IMR-90 (cell line): ENCODE measurements at regions not wholly inside any gene's neighbourhood (a gene's known extent, or its start where the extent isn't known, plus 50 kb on each side); places are given as distances from the start of the nearest gene placed in this dataset.

Source experiments
- ATAC-seq: fragments of 200-7000 bp; cut with Tn5 transposase; 2 replicates; pipeline ENCODE4 v1.9.1; 2020; ENCODE audit warnings: low read depth, mild to moderate bottlenecking, moderate library complexity
- BruUV-seq: library from RNA; stranded (reverse); fragments of 400-500 nt; replicated peaks from 2 replicates; lab custom pipeline; 2021; lab: Mats Ljungman, UMichigan
- CTCF ChIA-PET: fragments of 300-600 bp; formaldehyde crosslinking; extraction: SDS; loops from one replicate; lab custom pipeline; 2021; ENCODE audit warnings: antibody characterized with exemption; lab: Yijun Ruan, JAX
- POLR2A ChIA-PET: fragments of 300-600 bp; sonication (Branson Sonifier 250); formaldehyde crosslinking; loops from one replicate; lab custom pipeline; 2022; ENCODE audit warnings: antibody characterized with exemption; ENCODE audit not compliant: unreplicated experiment; lab: Charles Lee
- DNase-seq: peaks from one replicate; pipeline ENCODE4 v3.0.0; 2013
- H2AFZ ChIP-seq: replicated peaks from 2 replicates; pipeline ENCODE3; 2013; ENCODE audit warnings: low read length, mild to moderate bottlenecking; ENCODE audit not compliant: poor library complexity
- H2AK5ac ChIP-seq: 2 replicates; pipeline ENCODE4 v1.6.1; 2013; ENCODE audit warnings: low read depth, low read length, inconsistent platforms
- H2AK9ac ChIP-seq: replicated peaks from 2 replicates; pipeline ENCODE3; 2013; ENCODE audit warnings: mild to moderate bottlenecking, low read depth, low read length, moderate library complexity; ENCODE audit not compliant: poor library complexity
- H2BK120ac ChIP-seq: 2 replicates; pipeline ENCODE4 v1.6.1; 2013; ENCODE audit warnings: low read depth, low read length, inconsistent platforms
- H2BK15ac ChIP-seq: 3 replicates; pipeline ENCODE4 v1.6.1; 2013; ENCODE audit warnings: low read depth, low read length, inconsistent platforms
- H2BK20ac ChIP-seq: 2 replicates; pipeline ENCODE4 v1.6.1; 2013; ENCODE audit warnings: low read depth, mild to moderate bottlenecking, inconsistent platforms, low read length, moderate library complexity
- H2BK5ac ChIP-seq: 2 replicates; pipeline ENCODE4 v1.6.1; 2013; ENCODE audit warnings: mild to moderate bottlenecking, low read depth, low read length, inconsistent platforms; ENCODE audit not compliant: poor library complexity, severe bottlenecking
- H3K14ac ChIP-seq: replicated peaks from 2 replicates; pipeline ENCODE4 v1.6.1; 2013; ENCODE audit warnings: low read depth, low read length, inconsistent platforms
- H3K18ac ChIP-seq: 2 replicates; pipeline ENCODE4 v1.6.1; 2013; ENCODE audit warnings: low read depth, low read length, control low read depth
- H3K23ac ChIP-seq: 2 replicates; pipeline ENCODE4 v1.6.1; 2013; ENCODE audit warnings: low read depth, low read length, inconsistent platforms
- H3K27ac ChIP-seq: 2 replicates; pipeline ENCODE4 v1.5.1; 2013; ENCODE audit warnings: mild to moderate bottlenecking, control low read depth, low read length; ENCODE audit not compliant: insufficient read depth
- H3K27me3 ChIP-seq: 2 replicates; pipeline ENCODE4 v1.6.1; 2013; ENCODE audit warnings: low read length; ENCODE audit not compliant: control insufficient read depth, insufficient read depth
- H3K36me3 ChIP-seq: 2 replicates; pipeline ENCODE4 v1.6.1; 2013; ENCODE audit warnings: low read length, mixed read lengths; ENCODE audit not compliant: control insufficient read depth, insufficient read depth
- H3K4ac ChIP-seq: 2 replicates; pipeline ENCODE4 v1.6.1; 2013; ENCODE audit warnings: low read depth, low read length, inconsistent platforms
- H3K4me1 ChIP-seq: 2 replicates; pipeline ENCODE4 v1.6.1; 2013; ENCODE audit warnings: low read length, mixed read lengths; ENCODE audit not compliant: control insufficient read depth, insufficient read depth
- H3K4me2 ChIP-seq: 2 replicates; pipeline ENCODE4 v1.6.1; 2013; ENCODE audit warnings: low read depth, mild to moderate bottlenecking, control low read depth, low read length, moderate library complexity
- H3K4me3 ChIP-seq: 2 replicates; pipeline ENCODE4 v1.5.1; 2013; ENCODE audit warnings: low read depth, mild to moderate bottlenecking, control low read depth, low read length, moderate library complexity; ENCODE audit not compliant: insufficient read depth
- H3K56ac ChIP-seq: 2 replicates; pipeline ENCODE4 v1.6.1; 2013; ENCODE audit warnings: low read length, inconsistent platforms; ENCODE audit not compliant: insufficient read depth; ENCODE audit errors: extremely low read depth
- H3K79me1 ChIP-seq, 2 experiments: 2 replicates each; pipeline ENCODE4 v1.6.1; 2013; ENCODE audit warnings: low read length in 2 of 2, inconsistent platforms in 1 of 2, low read depth in 1 of 2
- H3K9ac ChIP-seq: 2 replicates; pipeline ENCODE4 v1.6.1; 2013; ENCODE audit warnings: low read depth, low read length, control low read depth
- H3K9me1 ChIP-seq: 2 replicates; pipeline ENCODE4 v1.6.1; 2013; ENCODE audit warnings: low read length, inconsistent platforms; ENCODE audit not compliant: insufficient read depth
- H3K9me3 ChIP-seq: 2 replicates; pipeline ENCODE4 v1.6.1; 2013; ENCODE audit warnings: low read length; ENCODE audit not compliant: control insufficient read depth, insufficient read depth
- H4K20me1 ChIP-seq: 2 replicates; pipeline ENCODE4 v1.6.1; 2013; ENCODE audit warnings: low read length, inconsistent platforms; ENCODE audit not compliant: insufficient read depth
- H4K5ac ChIP-seq: 2 replicates; pipeline ENCODE4 v1.6.1; 2013; ENCODE audit warnings: mild to moderate bottlenecking, low read depth, low read length, control low read depth
- H4K8ac ChIP-seq, 2 experiments: 2 replicates each; pipeline ENCODE4 v1.6.1; 2013; ENCODE audit warnings: low read depth in 2 of 2, low read length in 2 of 2, control low read depth in 1 of 2, inconsistent platforms in 1 of 2
- H4K91ac ChIP-seq: 2 replicates; pipeline ENCODE4 v1.6.1; 2013; ENCODE audit warnings: low read depth, low read length, inconsistent platforms; ENCODE audit not compliant: insufficient read depth
- BHLHE40 ChIP-seq: fragments of 150-350 bp; IDR thresholded peaks from 2 replicates; pipeline ENCODE4 v1.6.1; 2016; ENCODE audit warnings: mild to moderate bottlenecking, low read depth, low read length
- CEBPB ChIP-seq: IDR thresholded peaks from 2 replicates; pipeline ENCODE4 v1.6.1; 2012; ENCODE audit warnings: low read depth, low read length, improper control_type of control experiment
- MAFK ChIP-seq: IDR thresholded peaks from 2 replicates; pipeline ENCODE4 v1.6.1; 2012; ENCODE audit warnings: low read depth, low read length, improper control_type of control experiment
- MAZ ChIP-seq: IDR thresholded peaks from 2 replicates; pipeline ENCODE4 v1.6.1; 2012; ENCODE audit warnings: low read depth, mild to moderate bottlenecking, low read length, improper control_type of control experiment, moderate library complexity, borderline replicate concordance
- MXI1 ChIP-seq: IDR thresholded peaks from 2 replicates; pipeline ENCODE4 v1.6.1; 2012; ENCODE audit warnings: low read depth, mild to moderate bottlenecking, low read length, moderate library complexity, borderline replicate concordance
- NFE2L2 ChIP-seq: fragments of 150-350 bp; IDR thresholded peaks from 2 replicates; pipeline ENCODE4 v1.6.1; 2016; ENCODE audit warnings: low read depth, mild to moderate bottlenecking, low read length
- POLR2A ChIP-seq: IDR thresholded peaks from 2 replicates; pipeline ENCODE4 v1.6.1; 2012; ENCODE audit warnings: mild to moderate bottlenecking, low read depth, low read length
- RCOR1 ChIP-seq: IDR thresholded peaks from 2 replicates; pipeline ENCODE4 v1.6.1; 2012; ENCODE audit warnings: mild to moderate bottlenecking, low read length, improper control_type of control experiment; ENCODE audit not compliant: insufficient replicate concordance
- SMC3 ChIP-seq: fragments of 150-350 bp; IDR thresholded peaks from 2 replicates; pipeline ENCODE4 v1.6.1; 2016; ENCODE audit warnings: low read depth, mild to moderate bottlenecking, antibody characterized with exemption, low read length, moderate library complexity
- WGBS, 2 experiments: methylation state at CpG; one replicate each; pipeline versions ENCODE4 v1.1.5 to v1.1.7; 2013; ENCODE audit warnings: missing lambda C conversion rate in 2 of 2; ENCODE audit not compliant: insufficient read length in 1 of 2; ENCODE audit errors: extremely low coverage in 2 of 2; 5-methylcytosine and 5-hydroxymethylcytosine counted together
- dilution Hi-C: fragments of 300-500 bp; cut with HindIII; formaldehyde crosslinking; loops from one replicate; pipeline ENCODE4 v1.14.3; 2018; ENCODE audit warnings: low sequenced_read_pairs; ENCODE audit not compliant: unreplicated experiment
- in situ Hi-C: fragments of 300-500 bp; cut with MboI; formaldehyde crosslinking; loops from 3 replicates; pipeline ENCODE4 v1.14.3; 2019; ENCODE audit warnings: low sequenced_read_pairs, inconsistent platforms, mixed read lengths
- intact Hi-C: fragments of 100-400 bp; cut with micrococcal nuclease; formaldehyde crosslinking; loops from 2 replicates; pipeline ENCODE4 v1.10.0; 2022
- TF ChIP-seq, protein P1 (sequence below): fragments of 150-350 bp; IDR thresholded peaks from 2 replicates; pipeline ENCODE4 v1.6.1; 2016; ENCODE audit warnings: low read depth, mild to moderate bottlenecking, low read length, moderate library complexity, borderline replicate concordance
- TF ChIP-seq, protein P2 (sequence below): conservative IDR thresholded peaks from 2 replicates; pipeline ENCODE4 v1.5.1; 2012; ENCODE audit warnings: mild to moderate bottlenecking, low read depth, low read length, improper control_type of control experiment

DNA sequence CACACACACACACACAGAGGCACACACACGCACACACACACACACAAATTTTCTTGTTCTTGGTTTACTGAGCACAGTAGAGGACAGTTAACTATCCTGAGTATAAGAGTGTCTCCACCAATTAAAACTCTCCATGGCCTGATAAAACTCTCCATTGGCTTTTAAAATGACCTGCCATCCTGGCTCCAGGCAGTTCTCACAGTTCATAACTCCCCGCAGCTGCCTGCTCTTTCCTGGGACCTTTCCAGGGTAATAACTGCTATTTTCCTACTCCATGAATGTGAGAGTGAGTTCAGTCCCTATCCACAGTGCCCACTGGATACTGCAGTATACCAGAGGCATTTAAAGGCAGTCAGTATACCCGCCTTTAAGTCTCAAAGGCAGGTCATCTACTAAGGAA is 351.5 kb downstream of the PLPP3 start:
- CTCF ChIA-PET, result interaction anchor here (0.5 to 0.7 kb wide), 2 partner anchors 751 to 1044 kb away, joined by 3 read pairs; no protein-coding TSS in a partner anchor
- Histone ChIP-seq H2BK20ac (no peak overlapping the region), H3K9ac (no peak overlapping the region), H3K79me1 (no peaks in the 10 kb centered on the region), H4K5ac (no peak overlapping the region), H4K8ac (no peak overlapping the region), H3K4me2 (no peak overlapping the region), H3K9me1 (no peaks in the 10 kb centered on the region), H3K4me1 (no peaks in the 10 kb centered on the region), H3K27ac (no peak overlapping the region), H2BK5ac (no peak overlapping the region), H3K4me3 (no peak overlapping the region), H3K4ac (no peak overlapping the region), H2AK9ac (no peak overlapping the region), H3K9me3 (no peaks in the 10 kb centered on the region), H2AFZ (no peak overlapping the region), H3K27me3 (no peaks in the 10 kb centered on the region), H3K36me3 (no peaks in the 10 kb centered on the region), H2AK5ac (no peak overlapping the region), H3K56ac (no peak overlapping the region), H3K23ac (no peak overlapping the region), H4K20me1 (no peaks in the 10 kb centered on the region), H3K14ac (no peak overlapping the region), H2BK120ac (no peak overlapping the region), H4K91ac (no peak overlapping the region), H3K18ac (no peak overlapping the region), H2BK15ac (no peak overlapping the region)
- DNase-seq (no peak), ATAC-seq (no peak)
- no peak for TF ChIP-seq MAZ
- no peak for TF ChIP-seq SMC3
- TF ChIP-seq MAFK, result no peak
- TF ChIP-seq, protein P1, sequence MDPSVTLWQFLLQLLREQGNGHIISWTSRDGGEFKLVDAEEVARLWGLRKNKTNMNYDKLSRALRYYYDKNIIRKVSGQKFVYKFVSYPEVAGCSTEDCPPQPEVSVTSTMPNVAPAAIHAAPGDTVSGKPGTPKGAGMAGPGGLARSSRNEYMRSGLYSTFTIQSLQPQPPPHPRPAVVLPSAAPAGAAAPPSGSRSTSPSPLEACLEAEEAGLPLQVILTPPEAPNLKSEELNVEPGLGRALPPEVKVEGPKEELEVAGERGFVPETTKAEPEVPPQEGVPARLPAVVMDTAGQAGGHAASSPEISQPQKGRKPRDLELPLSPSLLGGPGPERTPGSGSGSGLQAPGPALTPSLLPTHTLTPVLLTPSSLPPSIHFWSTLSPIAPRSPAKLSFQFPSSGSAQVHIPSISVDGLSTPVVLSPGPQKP, result no peak
- no peak for TF ChIP-seq MXI1
- TF ChIP-seq, protein P2, sequence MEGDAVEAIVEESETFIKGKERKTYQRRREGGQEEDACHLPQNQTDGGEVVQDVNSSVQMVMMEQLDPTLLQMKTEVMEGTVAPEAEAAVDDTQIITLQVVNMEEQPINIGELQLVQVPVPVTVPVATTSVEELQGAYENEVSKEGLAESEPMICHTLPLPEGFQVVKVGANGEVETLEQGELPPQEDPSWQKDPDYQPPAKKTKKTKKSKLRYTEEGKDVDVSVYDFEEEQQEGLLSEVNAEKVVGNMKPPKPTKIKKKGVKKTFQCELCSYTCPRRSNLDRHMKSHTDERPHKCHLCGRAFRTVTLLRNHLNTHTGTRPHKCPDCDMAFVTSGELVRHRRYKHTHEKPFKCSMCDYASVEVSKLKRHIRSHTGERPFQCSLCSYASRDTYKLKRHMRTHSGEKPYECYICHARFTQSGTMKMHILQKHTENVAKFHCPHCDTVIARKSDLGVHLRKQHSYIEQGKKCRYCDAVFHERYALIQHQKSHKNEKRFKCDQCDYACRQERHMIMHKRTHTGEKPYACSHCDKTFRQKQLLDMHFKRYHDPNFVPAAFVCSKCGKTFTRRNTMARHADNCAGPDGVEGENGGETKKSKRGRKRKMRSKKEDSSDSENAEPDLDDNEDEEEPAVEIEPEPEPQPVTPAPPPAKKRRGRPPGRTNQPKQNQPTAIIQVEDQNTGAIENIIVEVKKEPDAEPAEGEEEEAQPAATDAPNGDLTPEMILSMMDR, result no peak
- no peak for TF ChIP-seq RCOR1
- no peak for TF ChIP-seq BHLHE40
- no peak for TF ChIP-seq NFE2L2
- TF ChIP-seq CEBPB, result no peak
- TF ChIP-seq POLR2A, result no peak
- in situ Hi-C loops, result no loop called here
- dilution Hi-C loops, result no loop called here
- BruUV-seq, result no TSS peak
- intact Hi-C loops, result no loop called here
- WGBS, 2 experiments, result no CpG with 5 or more reads among the region's 3 CpGs
- POLR2A ChIA-PET, result no interaction called here
